Peyer's patch (tissue), 4 donors: ENCODE measurements at regions not wholly inside any gene's neighbourhood (a gene's known extent, or its start where the extent isn't known, plus 50 kb on each side); places are given as distances from the start of the nearest gene placed in this dataset.

Experiments
- CTCF ChIP-seq, 6 experiments: fragments of 450-650 bp in 4 of 6; fragments of 200-600 bp in 2 of 6; sonication (generic) in 1 of 6; IDR thresholded peaks; one replicate each; pipeline ENCODE4 v1.5.1; 2017 to 2019; ENCODE audit warnings: antibody characterized with exemption in 6 of 6, mild to moderate bottlenecking in 3 of 6, moderate library complexity in 1 of 6
- POLR2A ChIP-seq, 2 donors: fragments of 450-650 bp; IDR thresholded peaks; one replicate each; pipeline ENCODE4 v1.5.1; 2017; ENCODE audit warnings: antibody characterized with exemption in 2 of 2, mild to moderate bottlenecking in 2 of 2, moderate library complexity in 2 of 2

GRCh38 chr12:47610686-47611252, 95.1 kb downstream of the RPAP3 start:
- TF ChIP-seq CTCF (IDR thresholded peaks at IDR 0.05) (no peak), POLR2A (IDR thresholded peaks at IDR 0.05) (no peak)
